GM21367 (cell line): ENCODE measurements at regions not wholly inside any gene's neighbourhood (a gene's known extent, or its start where the extent isn't known, plus 50 kb on each side); places are given as distances from the start of the nearest gene placed in this dataset.

Experiments
- ATAC-seq: cut with Tn5 transposase; IDR thresholded peaks from one replicate; pipeline ENCODE4 v1.9.1; 2021; ENCODE audit not compliant: unreplicated experiment

GRCh38 chr4:115851918-115852766 is 738.7 kb upstream of the NDST4 start:
- ATAC-seq = peak; percentile 88

- ATAC-seq = no peak
Observed at GRCh38 chr4:115850799-115851509, 737.5 kb upstream of the NDST4 start.

GRCh38 chr4:115844180-115844579 is 730.8 kb upstream of the NDST4 start:
- no peak for ATAC-seq

- no peak for ATAC-seq
Observed at GRCh38 chr4:115841871-115842270, 728.5 kb upstream of the NDST4 start.

GRCh38 chr4:115834441-115834840 is 721.0 kb upstream of the NDST4 start:
- no peak for ATAC-seq

- no peak for ATAC-seq
Observed at GRCh38 chr4:115824630-115825029, 711.2 kb upstream of the NDST4 start.

- no peak for ATAC-seq
Observed at GRCh38 chr4:115803825-115804224, 690.4 kb upstream of the NDST4 start.

GRCh38 chr4:115790812-115791211 is 677.4 kb upstream of the NDST4 start:
- no peak for ATAC-seq

- ATAC-seq = no peak
Observed at GRCh38 chr4:115781528-115782146, 668.2 kb upstream of the NDST4 start.

- ATAC-seq = peak; percentile 47
Observed at GRCh38 chr4:115780835-115781234, 667.4 kb upstream of the NDST4 start.

- ATAC-seq = no peak
Observed at GRCh38 chr4:115780268-115780667, 666.8 kb upstream of the NDST4 start.

GRCh38 chr4:115770046-115770543 is 656.7 kb upstream of the NDST4 start:
- no peak for ATAC-seq

- ATAC-seq = no peak
Observed at GRCh38 chr4:115769396-115769795, 656.0 kb upstream of the NDST4 start.

- no peak for ATAC-seq
Observed at GRCh38 chr4:115763051-115763450, 649.6 kb upstream of the NDST4 start.

GRCh38 chr4:115759231-115759630 is 645.8 kb upstream of the NDST4 start:
- no peak for ATAC-seq

- no peak for ATAC-seq
Observed at GRCh38 chr4:115749404-115749803, 636.0 kb upstream of the NDST4 start.

GRCh38 chr4:115740806-115741205 is 627.4 kb upstream of the NDST4 start:
- ATAC-seq = no peak

GRCh38 chr4:115729739-115730266 is 616.4 kb upstream of the NDST4 start:
- ATAC-seq = no peak

GRCh38 chr4:115723621-115724020 is 610.2 kb upstream of the NDST4 start:
- no peak for ATAC-seq

- no peak for ATAC-seq
Observed at GRCh38 chr4:115720611-115721010, 607.2 kb upstream of the NDST4 start.

GRCh38 chr4:115711575-115711974 is 598.2 kb upstream of the NDST4 start:
- ATAC-seq = no peak
